VCaP (cell line): ENCODE measurements at regions not wholly inside any gene's neighbourhood (a gene's known extent, or its start where the extent isn't known, plus 50 kb on each side); places are given as distances from the start of the nearest gene placed in this dataset.

Experiments used
- H3K27ac ChIP-seq: fragments of 450-650 bp; 2 replicates; pipeline ENCODE4 v1.5.1; 2017
- TF ChIP-seq, protein P1 (sequence below): fragments of 450-650 bp; conservative IDR thresholded peaks from 2 replicates; pipeline ENCODE4 v1.5.1; 2017; ENCODE audit warnings: mild to moderate bottlenecking, moderate library complexity

DNA sequence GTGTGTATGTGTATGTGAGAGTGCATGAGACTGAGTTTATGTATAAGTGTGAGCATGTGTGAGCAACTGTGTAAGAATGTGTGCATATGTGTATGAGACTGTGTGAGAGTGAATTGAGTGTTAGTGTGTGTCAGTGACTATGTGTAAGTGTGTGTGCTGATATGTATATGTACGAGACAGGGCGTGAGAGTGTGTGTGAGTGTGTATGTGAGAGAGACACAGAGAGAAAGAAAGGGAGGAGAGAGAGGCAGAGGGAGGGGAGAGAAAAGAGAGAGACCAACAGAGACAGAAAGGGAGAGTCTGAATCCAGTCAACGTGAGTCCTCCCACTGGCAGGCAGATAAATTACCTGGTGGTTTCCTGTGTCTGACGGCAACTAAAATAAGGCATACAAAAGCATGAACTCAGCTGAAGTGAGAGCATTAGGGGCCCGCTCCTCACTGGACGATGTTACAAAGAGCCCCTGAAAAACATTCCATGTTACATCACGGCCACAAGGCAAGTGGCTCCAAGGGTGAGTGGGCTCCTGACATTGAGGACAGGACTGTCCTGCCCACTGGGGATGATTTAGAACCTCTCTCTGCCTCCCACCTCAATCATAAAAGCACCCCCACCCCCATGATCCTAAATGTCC, 66.6 kb upstream of the TIAM1 start:
- TF ChIP-seq, protein P1, sequence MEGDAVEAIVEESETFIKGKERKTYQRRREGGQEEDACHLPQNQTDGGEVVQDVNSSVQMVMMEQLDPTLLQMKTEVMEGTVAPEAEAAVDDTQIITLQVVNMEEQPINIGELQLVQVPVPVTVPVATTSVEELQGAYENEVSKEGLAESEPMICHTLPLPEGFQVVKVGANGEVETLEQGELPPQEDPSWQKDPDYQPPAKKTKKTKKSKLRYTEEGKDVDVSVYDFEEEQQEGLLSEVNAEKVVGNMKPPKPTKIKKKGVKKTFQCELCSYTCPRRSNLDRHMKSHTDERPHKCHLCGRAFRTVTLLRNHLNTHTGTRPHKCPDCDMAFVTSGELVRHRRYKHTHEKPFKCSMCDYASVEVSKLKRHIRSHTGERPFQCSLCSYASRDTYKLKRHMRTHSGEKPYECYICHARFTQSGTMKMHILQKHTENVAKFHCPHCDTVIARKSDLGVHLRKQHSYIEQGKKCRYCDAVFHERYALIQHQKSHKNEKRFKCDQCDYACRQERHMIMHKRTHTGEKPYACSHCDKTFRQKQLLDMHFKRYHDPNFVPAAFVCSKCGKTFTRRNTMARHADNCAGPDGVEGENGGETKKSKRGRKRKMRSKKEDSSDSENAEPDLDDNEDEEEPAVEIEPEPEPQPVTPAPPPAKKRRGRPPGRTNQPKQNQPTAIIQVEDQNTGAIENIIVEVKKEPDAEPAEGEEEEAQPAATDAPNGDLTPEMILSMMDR, result no peak
- no peak overlapping the region for H3K27ac ChIP-seq

DNA sequence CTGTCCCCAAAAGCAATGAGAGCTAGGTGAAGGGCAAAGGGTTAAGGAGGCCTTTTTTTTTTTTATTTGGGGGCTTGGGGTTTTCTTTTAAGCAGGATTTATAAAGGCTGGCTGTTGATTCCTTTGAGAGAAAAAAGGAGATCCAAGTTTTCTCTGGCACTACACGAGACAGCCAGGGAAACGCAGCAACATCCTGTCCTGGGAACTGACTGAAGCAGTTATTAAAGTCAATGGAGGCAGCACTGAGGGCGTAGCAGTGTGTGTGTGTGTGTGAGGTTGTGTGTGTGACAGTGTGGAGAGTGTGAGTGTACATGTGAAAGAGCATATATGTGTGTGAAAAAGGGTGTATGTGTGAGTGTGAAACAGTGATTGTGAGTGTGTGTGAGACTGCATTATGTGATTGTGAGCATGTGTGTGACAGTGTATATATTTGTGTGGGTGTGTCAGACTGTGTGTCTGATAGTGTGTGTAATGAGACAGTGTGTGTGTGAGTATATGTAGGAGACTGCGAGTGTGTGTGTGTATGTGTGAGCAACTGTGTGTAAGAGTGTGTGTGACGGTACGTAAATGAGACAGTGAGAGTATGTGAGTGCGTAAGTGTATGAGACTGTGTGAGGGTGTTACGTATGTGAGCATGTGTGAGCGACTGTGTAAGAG, 65.9 kb upstream of the TIAM1 start:
- H3K27ac ChIP-seq, result no peak overlapping the region
- TF ChIP-seq, protein P1, result no peak

DNA sequence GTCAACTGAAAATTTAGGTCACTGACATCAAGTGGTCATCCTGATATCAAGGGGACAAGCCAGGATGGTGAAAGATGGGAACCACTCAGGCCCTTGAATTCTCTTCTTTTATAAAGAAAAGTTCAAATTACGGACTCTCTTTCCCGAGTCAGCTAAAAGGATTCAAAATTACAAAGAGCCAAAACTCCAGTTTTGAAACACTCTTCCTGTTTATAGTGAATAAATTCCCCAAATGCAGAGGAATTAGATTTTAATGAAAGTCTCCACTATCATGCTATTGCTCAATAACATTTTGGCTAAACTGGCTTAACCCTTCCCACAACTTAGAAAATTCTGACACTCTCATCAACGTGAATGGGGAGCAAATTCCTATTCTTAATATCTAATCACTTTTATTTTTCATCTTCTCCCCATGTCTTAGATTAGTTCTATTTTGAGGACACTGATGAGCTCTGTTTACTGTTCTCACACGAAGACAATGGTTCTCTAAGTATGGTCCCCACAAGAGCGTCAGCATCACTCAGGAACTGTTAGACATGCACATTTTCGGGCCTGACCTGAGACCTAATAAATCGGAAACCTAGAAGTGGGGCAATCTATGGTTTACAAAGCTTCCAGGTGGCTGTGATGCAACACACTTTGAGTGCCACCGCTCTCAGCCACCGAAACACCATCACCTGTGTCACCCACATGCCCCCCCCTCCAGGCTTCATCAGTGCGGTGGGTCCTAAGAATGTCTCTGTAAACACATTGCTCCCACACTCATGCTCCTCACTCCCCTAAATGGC, 64.4 kb upstream of the TIAM1 start:
- no peak overlapping the region for H3K27ac ChIP-seq
- TF ChIP-seq, protein P1, result no peak

DNA sequence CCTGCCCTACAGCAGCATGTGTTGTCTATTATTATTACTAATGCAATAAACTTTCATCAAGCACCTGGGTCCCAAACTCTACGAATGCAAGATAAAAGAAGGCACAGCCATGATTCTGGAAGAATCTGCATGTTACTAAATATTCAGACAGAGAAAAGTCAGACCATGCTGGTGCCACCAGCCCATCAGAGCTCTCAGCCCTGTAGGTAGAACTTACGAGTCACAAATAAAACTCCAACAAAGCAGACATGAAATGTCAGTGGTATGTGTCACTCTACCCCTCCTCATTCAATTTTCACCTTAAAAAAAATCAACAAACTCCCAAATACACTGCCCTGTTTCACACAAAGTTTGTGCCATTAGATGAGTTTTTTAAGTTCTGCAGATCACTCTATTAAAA, 62.4 kb upstream of the TIAM1 start:
- TF ChIP-seq, protein P1, result no peak
- no peak overlapping the region for H3K27ac ChIP-seq

DNA sequence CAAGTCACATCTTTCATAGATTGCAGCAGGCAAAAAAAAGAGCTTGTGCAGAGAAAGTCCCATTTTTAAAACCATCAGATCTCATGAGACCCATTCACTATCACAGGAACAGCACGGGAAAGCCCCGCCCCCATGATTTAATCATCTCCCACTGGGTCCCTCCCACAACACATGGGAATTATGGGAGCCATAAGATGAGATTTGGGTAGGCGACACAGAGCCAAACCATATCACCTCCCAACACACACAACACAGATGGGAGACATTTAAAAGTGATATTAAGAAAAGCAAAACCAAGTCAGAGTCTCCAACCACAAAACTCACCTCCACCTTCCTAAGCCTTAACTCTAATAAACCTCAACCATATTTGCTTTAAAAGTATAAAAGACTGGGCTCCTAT, 61.5 kb upstream of the TIAM1 start:
- TF ChIP-seq, protein P1, result no peak
- H3K27ac ChIP-seq, result no peak overlapping the region

DNA sequence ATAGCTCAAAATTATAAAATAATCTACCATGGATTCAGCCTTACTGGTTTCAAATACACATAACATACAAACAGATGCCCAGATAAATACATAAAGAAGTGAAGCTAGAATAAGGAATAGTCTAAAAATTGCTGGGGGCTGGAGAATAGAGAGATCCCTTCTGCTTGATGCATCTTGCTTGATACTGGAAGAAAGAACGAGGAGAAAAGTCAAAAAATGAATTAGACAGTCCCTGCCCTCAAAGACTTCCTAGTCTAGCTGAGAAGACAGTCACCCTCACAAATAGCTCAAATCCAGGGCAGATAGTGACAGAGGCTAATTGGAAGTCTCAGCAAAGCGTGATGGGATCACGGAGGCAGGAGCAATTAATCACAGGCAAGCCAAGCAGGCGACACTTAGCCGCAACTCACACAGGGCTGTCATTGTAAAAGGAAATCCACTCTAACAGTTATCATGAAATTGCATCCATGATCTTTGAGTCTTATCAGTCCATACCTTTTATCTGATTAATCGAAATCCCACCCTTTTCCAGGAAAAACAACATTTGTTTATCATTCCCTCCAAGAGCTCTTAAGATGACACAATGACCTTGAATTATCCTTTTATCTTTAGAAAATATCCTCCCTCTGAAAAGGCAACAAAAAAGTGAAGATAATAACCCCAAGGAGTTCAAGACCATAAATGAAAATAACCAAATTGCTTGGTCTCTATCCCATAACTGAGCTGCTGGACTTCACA, 59.7 kb upstream of the TIAM1 start:
- TF ChIP-seq, protein P1, result no peak
- H3K27ac ChIP-seq, result no peak overlapping the region

DNA sequence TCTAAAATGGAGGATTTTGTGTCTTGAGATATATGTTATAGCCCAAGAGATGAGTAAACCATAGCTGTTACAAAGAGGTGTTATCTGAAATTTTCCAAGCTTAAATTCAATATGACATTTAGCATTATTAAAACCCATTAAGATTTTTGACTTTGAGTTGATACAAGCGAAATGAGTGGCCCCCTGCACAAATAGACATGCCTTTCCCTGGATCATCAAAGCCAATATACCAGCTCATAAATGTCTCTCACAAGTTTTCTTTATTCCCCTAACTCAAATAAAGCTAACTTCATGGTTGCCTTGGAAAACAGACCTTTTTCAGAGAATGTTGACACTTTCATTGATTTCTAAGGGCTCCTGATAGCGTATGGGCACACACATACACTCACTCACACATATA, 55.5 kb upstream of the TIAM1 start:
- TF ChIP-seq, protein P1, result no peak
- H3K27ac ChIP-seq, result no peak overlapping the region
